ACHN (cell line): ENCODE measurements at regions not wholly inside any gene's neighbourhood (a gene's known extent, or its start where the extent isn't known, plus 50 kb on each side); places are given as distances from the start of the nearest gene placed in this dataset.

Experiments
- DNase-seq: peaks from one replicate; pipeline ENCODE4 v3.0.0-alpha.2; 2015
- in situ Hi-C: cut with HindIII; loops from 2 replicates; pipeline ENCODE4 v1.10.0; 2017; ENCODE audit warnings: low sequenced_read_pairs, low pct_ligation_motif_present, low pct_unique_long_range_greater_than_20kb

- DNase-seq: no peak
- in situ Hi-C loops: no loop called here
These were observed 169.6 kb upstream of the HAAO start for GRCh38 chr2:42961961-42962360.

DNA sequence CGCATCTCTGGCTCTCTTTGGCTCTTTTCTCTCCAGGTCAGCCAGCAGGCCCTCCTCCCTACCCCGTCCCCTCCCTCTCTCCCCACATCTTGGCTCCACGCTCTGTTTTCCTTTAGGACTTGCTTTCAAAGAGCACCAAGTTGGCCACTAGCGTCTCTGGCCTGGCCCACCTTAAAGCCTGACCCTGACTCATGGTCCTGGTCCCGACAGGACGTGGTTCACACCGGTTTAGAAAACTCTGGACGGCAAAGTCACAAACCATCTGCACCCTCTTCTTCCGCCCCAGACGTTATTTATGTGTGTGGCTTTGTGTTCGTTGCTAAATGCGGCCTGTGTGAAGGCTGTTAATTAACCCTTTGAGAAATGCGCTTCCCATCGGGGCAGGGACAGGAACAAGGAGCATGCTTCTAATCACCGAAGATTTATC is 169.0 kb upstream of the HAAO start:
- in situ Hi-C loops: no loop called here

GRCh38 chr2:42960842-42961180 is 168.4 kb upstream of the HAAO start:
- DNase-seq: no peak
- in situ Hi-C loops: no loop called here

More for the DNA sequence above, 169.0 kb upstream of the HAAO start:
- DNase-seq: no peak

- in situ Hi-C loops: no loop called here
- no peak for DNase-seq
These were observed 167.8 kb upstream of the HAAO start for GRCh38 chr2:42960002-42960841.

- no peak for DNase-seq
- in situ Hi-C loops: no loop called here
These were observed 167.0 kb upstream of the HAAO start for GRCh38 chr2:42959234-42960001.

DNA sequence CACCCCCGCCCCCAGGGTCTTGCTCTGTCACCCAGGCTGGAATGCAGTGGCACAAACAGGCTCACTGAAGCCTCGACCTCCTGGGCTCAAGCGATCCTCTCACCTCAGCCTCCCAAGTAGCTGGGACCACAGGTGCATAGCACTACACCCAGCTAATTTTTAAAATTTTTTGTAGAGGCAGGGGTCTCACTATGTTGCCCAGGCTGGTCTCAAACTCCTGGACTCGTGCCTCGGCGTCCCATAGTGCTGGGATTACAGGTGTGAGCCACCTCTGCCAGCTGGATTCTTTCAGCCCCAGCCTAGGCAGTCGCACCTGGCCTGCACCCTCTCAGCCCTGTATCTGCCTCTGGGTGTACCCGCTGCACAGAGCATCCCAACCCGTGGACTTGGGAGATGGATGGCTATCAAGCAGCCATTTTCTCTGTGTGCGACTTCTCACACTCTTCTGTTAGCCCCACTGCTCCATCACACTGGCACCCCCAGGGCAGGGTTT is 166.4 kb upstream of the HAAO start:
- in situ Hi-C loops: no loop called here
- no peak for DNase-seq

DNA sequence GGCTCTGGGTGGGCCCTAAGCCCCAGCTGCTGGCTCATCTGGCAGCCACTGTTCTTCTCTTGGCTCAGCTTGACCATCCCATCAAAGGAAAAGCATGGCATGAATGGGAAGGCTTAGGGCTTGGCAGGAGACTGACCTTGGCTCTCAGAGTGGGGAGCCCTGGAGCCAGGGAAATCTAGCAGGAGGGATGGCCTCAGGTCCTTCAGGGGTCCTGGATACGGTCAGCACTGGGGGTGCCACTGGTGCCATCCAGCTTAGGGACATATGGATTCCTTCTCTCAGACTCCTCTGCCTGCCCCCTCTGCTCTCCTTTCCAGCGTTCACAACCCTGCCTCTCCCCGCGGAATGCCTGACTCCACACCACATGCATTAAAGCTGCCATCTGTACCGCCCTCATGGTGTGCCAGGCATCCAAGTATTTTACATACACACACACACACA is 165.5 kb upstream of the HAAO start:
- in situ Hi-C loops: no loop called here
- DNase-seq: no peak

DNA sequence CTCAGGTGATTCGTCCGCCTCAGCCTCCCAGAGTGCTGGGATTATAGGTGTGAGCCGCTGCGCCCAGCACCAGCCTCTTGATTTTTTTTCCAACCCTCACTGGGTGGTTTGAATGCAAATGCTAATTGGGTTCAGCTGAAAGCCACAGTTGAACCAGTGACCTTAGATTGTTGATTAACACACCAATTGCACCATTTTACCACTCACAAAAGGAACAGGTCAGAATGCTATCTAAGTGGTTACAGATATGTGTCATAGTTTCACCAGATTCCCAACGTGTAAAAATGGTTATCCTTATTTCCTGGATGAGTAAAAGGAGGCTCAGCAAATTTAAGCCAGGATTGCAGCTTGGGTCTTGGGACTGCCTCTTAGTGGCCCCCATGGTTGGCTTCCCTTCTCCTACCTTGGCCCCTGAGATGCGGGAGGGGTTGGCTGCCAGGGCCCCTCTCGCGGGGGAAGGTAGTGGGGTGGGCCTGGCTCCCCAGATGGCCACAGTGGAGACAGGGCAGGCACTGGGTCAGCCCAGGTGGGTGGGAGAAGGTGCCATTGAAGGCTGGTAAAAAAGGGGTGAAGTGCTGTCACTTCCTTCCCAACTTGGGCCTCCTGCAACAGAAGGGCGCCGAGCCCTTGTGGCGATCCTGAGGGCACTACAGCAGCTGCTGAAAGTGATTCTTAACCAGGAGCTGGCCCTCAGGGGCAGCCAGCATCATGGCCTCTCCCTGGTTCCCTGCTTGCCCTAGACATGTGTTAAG is 164.9 kb upstream of the HAAO start:
- in situ Hi-C loops: no loop called here
- DNase-seq: peak; percentile 56

DNA sequence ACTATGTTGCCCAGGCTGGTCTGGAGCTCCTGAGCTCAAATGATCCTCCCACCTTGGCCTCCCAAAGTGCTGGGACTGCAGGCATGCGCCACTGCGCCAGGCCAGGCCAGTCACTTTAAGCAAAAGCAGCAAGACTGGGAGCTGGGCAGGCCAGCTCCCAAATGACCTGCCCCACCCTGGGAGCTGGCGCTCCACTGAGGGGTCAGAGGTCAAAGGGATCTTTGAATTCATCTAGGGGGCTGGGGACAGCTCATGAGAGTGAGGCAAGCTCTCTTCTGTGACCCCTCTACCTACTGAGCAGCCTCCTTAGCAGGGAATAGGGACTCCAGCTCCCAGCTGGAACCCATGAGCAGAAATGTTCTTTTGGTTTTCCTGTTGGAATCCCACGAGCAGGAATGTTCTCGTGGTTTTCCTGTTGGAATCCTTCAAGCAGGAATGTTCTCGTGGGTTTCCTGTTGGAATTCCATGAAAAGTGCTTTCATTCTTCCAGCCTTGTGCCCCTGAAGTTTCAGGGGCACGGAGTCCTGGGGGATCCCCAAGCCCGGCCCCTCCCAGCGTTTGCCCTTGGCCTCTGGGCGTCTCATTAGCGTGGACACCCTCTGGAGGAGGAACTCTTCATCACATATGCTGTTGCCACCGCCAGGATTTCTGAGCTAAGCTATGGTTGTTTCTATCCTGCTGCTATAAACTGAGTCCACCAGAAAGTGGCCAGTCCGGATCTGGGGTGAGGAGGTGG is 162.0 kb upstream of the HAAO start:
- peak; percentile 66 for DNase-seq
- in situ Hi-C loops: no loop called here

- DNase-seq: no peak
- in situ Hi-C loops: no loop called here
These were observed 160.8 kb upstream of the HAAO start for GRCh38 chr2:42953216-42953615.

GRCh38 chr2:42951263-42951938 is 159.0 kb upstream of the HAAO start:
- no peak for DNase-seq
- in situ Hi-C loops: no loop called here

DNA sequence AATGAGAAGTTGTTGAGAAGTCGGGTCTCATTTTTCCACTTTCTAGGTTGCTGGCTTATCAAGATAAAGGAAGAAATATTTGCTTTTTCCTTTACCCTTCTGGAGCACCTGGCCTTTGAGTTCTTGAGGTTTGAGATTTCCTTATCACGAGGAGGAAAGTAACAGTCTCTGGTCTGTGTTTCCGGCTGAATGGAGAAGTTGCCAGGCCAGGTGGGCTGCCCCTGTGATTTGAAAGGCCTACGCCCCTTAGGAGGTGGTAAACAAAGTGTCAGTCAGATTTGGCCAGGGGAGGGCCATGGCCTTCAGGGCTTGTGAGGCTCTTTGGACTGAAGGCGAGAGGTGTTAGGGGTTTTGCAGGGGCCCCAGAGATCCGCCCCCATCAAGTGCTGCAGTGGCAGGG is 156.7 kb upstream of the HAAO start:
- DNase-seq: no peak
- in situ Hi-C loops: no loop called here

DNA sequence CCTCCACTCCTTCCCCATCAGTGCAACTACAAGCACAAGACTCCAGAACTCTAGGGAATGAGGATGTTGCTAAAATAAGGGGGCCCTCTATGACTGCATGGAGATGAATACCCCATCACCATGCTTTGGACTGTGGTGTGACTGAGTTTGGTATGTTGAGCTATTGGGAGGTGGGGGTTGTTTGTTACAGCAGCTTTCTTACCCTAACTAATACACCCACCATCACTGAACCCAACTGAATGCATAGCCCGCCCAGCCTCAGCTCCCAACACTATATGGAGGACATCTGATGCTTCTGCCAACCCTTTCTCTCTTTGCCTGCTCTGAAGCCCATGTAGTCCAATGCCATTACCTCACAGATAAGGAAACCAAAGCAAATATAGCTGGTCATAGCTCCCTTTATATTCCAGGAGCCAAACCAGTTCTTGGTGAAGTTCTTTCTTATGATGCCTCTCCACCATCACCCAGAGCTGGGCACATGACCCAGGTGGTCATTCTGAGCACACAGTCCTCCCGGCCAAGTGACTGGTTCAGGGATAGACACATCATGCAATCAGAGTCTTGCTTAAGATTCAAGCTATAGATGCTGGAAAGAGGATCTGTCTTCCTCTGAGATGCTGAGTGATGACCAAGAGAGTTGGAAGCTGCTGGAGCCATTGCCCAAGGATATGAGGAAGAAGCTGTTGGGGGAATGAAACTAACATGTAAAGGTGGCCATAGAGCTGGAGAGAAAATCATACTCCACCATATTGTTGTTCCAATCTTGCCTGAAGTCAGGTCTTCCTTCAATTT is 155.6 kb upstream of the HAAO start:
- DNase-seq: no peak
- in situ Hi-C loops: no loop called here

GRCh38 chr2:42944779-42945415 is 152.5 kb upstream of the HAAO start:
- in situ Hi-C loops: no loop called here
- DNase-seq: peak; percentile 24

GRCh38 chr2:42942990-42943493 is 150.7 kb upstream of the HAAO start:
- DNase-seq: no peak
- in situ Hi-C loops: no loop called here

GRCh38 chr2:42942214-42942989 is 150.0 kb upstream of the HAAO start:
- no peak for DNase-seq
- in situ Hi-C loops: no loop called here
